BJ (cell line): ENCODE measurements at regions not wholly inside any gene's neighbourhood (a gene's known extent, or its start where the extent isn't known, plus 50 kb on each side); places are given as distances from the start of the nearest gene placed in this dataset.

Experiments used
- CTCF ChIA-PET: fragments of 350-600 bp; formaldehyde crosslinking; extraction: SDS; loops from one replicate; lab custom pipeline; 2021; ENCODE audit warnings: antibody characterized with exemption, inconsistent platforms; lab: Yijun Ruan, JAX
- POLR2A ChIA-PET: fragments of 300-600 bp; sonication (Branson Sonifier 250); formaldehyde crosslinking; extraction: SDS; loops from one replicate; lab custom pipeline; 2021; ENCODE audit warnings: antibody characterized with exemption; lab: Charles Lee
- DNase-seq: peaks from one replicate; pipeline ENCODE4 v3.0.0-alpha.2; 2011; ENCODE audit warnings: low read depth
- H3K27me3 ChIP-seq: 2 replicates; pipeline ENCODE4 v1.6.0; 2011; ENCODE audit warnings: low read length; ENCODE audit not compliant: control insufficient read depth, insufficient read depth
- H3K36me3 ChIP-seq: 2 replicates; pipeline ENCODE4 v1.5.1; 2011; ENCODE audit warnings: low read length; ENCODE audit not compliant: control insufficient read depth, insufficient read depth
- H3K4me3 ChIP-seq: 2 replicates; pipeline ENCODE4 v1.5.1; 2011; ENCODE audit warnings: low read depth, mild to moderate bottlenecking, control low read depth, low read length
- TF ChIP-seq, protein P1 (sequence below): IDR thresholded peaks from 2 replicates; pipeline ENCODE4 v1.5.1; 2011; ENCODE audit warnings: low read depth, mild to moderate bottlenecking, control low read depth, inconsistent platforms, low read length, moderate library complexity; ENCODE audit not compliant: insufficient read depth

DNA sequence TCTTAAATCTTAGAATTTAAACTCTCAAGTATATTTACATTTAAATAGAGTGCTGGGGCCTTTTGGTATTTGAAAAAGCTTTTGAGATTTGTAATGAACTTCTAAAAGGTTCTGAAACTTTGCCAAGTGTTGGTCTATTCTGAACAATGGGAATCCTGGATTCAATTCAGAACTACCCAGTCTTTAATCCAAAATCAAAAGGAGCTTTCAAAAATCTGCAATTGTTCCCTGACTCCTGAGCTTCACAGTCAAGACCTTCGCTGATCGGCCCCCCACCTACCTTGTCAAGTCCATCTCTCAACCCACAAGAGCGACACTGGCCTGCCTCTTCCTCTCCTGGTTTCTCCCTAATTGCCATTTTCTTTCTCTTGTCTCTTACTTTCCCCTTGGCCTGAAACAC lies 666.1 kb upstream of the BOD1L1 start:
- DNase-seq, result no peak
- TF ChIP-seq, protein P1, sequence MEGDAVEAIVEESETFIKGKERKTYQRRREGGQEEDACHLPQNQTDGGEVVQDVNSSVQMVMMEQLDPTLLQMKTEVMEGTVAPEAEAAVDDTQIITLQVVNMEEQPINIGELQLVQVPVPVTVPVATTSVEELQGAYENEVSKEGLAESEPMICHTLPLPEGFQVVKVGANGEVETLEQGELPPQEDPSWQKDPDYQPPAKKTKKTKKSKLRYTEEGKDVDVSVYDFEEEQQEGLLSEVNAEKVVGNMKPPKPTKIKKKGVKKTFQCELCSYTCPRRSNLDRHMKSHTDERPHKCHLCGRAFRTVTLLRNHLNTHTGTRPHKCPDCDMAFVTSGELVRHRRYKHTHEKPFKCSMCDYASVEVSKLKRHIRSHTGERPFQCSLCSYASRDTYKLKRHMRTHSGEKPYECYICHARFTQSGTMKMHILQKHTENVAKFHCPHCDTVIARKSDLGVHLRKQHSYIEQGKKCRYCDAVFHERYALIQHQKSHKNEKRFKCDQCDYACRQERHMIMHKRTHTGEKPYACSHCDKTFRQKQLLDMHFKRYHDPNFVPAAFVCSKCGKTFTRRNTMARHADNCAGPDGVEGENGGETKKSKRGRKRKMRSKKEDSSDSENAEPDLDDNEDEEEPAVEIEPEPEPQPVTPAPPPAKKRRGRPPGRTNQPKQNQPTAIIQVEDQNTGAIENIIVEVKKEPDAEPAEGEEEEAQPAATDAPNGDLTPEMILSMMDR, result no peak
- ChIA-PET CTCF (no interaction called here), POLR2A (no interaction called here)
- Histone ChIP-seq H3K27me3 (no peaks in the 10 kb centered on the region), H3K36me3 (no peaks in the 10 kb centered on the region), H3K4me3 (no peak overlapping the region)

DNA sequence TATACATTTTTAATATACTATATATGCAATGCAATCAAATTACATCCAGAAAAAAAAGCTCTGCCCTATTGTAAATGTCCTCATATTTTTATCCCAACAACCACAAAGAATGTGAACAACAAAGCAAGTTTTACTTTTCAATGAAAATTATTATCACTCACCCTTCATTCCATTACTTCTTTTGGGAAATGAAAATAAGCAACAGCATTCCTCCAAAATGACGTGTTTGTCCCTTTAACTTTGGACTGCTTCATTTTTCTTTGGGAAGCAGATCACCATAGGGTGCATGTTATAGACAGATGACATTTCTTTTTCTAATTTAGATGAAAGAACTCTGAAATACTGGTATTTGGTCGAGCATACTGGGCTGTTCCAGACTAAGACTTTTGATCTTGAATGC lies 667.1 kb upstream of the BOD1L1 start:
- TF ChIP-seq, protein P1, result no peak
- Histone ChIP-seq H3K36me3 (no peaks in the 10 kb centered on the region), H3K27me3 (no peaks in the 10 kb centered on the region), H3K4me3 (no peak overlapping the region)
- ChIA-PET CTCF (no interaction called here), POLR2A (no interaction called here)
- no peak for DNase-seq

DNA sequence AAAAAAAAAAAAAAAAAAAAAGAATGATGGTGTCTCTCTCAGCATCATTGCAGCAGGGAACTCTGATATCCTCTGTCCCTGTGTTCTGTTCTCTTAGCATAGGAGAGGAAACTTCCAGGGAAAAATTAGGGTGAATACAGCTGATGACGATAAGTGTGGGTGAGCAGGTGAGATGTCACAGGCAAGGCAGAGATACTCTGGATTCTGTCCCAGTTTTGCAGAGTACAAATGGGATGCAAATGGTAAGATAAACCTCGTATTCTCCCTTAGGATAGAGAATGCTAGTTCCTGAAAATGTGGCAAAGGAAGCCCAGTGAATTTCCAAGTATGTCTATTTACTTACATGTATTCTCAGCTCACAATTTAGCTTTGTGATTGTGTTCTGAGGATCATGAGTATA lies 671.6 kb upstream of the BOD1L1 start:
- Histone ChIP-seq H3K27me3 (no peaks in the 10 kb centered on the region), H3K36me3 (no peaks in the 10 kb centered on the region), H3K4me3 (no peak overlapping the region)
- DNase-seq, result no peak
- ChIA-PET CTCF (no interaction called here), POLR2A (no interaction called here)
- TF ChIP-seq, protein P1, result no peak

GRCh38 chr4:14302021-14302420 lies 674.5 kb upstream of the BOD1L1 start:
- TF ChIP-seq, protein P1, result no peak
- H3K27me3 ChIP-seq, result no peaks in the 10 kb centered on the region
- no peak overlapping the region for H3K4me3 ChIP-seq
- ChIA-PET POLR2A (no interaction called here), CTCF (interaction anchor here (0.7 kb wide), 1 partner anchor 10 kb away, joined by 3 read pairs; no protein-coding TSS in a partner anchor)
- H3K36me3 ChIP-seq, result no peaks in the 10 kb centered on the region
- no peak for DNase-seq

GRCh38 chr4:14303856-14304255 lies 676.3 kb upstream of the BOD1L1 start:
- no peak for DNase-seq
- TF ChIP-seq, protein P1, result no peak
- POLR2A ChIA-PET, result no interaction called here
- H3K36me3 ChIP-seq, result no peaks in the 10 kb centered on the region
- no peaks in the 10 kb centered on the region for H3K27me3 ChIP-seq
- H3K4me3 ChIP-seq, result no peak overlapping the region
- CTCF ChIA-PET, result no interaction called here
